Body of pancreas (tissue), 4 donors: ENCODE measurements at regions not wholly inside any gene's neighbourhood (a gene's known extent, or its start where the extent isn't known, plus 50 kb on each side); places are given as distances from the start of the nearest gene placed in this dataset.

ENCODE experiments used
- ATAC-seq: fragments of 150-250 bp; one replicate; pipeline ENCODE4 v1.9.1; 2016
- DNase-seq, 4 donors: peaks; one replicate each; pipeline ENCODE4 v3.0.0-alpha.2; 2019
- H3K27ac ChIP-seq, 4 donors: fragments of 200-600 bp; sonication (generic); 1 replicate in 3 of 4; 2 replicates in 1 of 4; pipeline versions ENCODE4 v1.5.1 to v1.6.1; 2016 to 2019; ENCODE audit warnings: mild to moderate bottlenecking in 1 of 4, mixed read lengths in 1 of 4, moderate library complexity in 1 of 4
- H3K27me3 ChIP-seq, 2 donors: fragments of 200-600 bp; sonication (generic); one replicate each; pipeline ENCODE4 v1.6.0; 2016; ENCODE audit warnings: mild to moderate bottlenecking in 1 of 2
- H3K36me3 ChIP-seq, 2 donors: fragments of 200-600 bp; sonication (generic); replicated peaks in 1 of 2; 2 replicates each; pipeline ENCODE4 v1.5.1; 2016; ENCODE audit warnings: low read depth in 2 of 2; ENCODE audit not compliant: insufficient read depth in 1 of 2
- H3K4me1 ChIP-seq: fragments of 200-600 bp; sonication (generic); one replicate; pipeline ENCODE4 v1.6.0; 2016
- H3K4me3 ChIP-seq, 2 donors: fragments of 200-600 bp; sonication (generic); 1 replicate in 1 of 2; 2 replicates in 1 of 2; pipeline ENCODE4 v1.5.1; 2016 to 2019
- H3K9me3 ChIP-seq, 3 donors: fragments of 200-600 bp; sonication (generic); 1 replicate in 2 of 3; 2 replicates in 1 of 3; pipeline ENCODE4 v1.5.1; 2016
- CTCF ChIP-seq, 7 experiments: fragments of 450-650 bp in 4 of 7; fragments of 200-600 bp in 3 of 7; sonication (generic) in 3 of 7; IDR thresholded peaks; one replicate each; pipeline ENCODE4 v1.5.1; 2016 to 2019; ENCODE audit warnings: antibody characterized with exemption in 7 of 7
- POLR2A ChIP-seq, 3 donors: fragments of 450-650 bp; IDR thresholded peaks; one replicate each; pipeline ENCODE4 v1.6.1; 2016; ENCODE audit warnings: antibody characterized with exemption in 3 of 3, mild to moderate bottlenecking in 2 of 3
- WGBS, 2 donors: methylation state at CpG; one replicate each; pipeline ENCODE4 v1.1.5; 2017; 5-methylcytosine and 5-hydroxymethylcytosine counted together
- intact Hi-C: fragments of 100-400 bp; cut with DNase I; formaldehyde crosslinking; loops from one replicate; pipeline ENCODE4 v1.15.1; 2023

DNA sequence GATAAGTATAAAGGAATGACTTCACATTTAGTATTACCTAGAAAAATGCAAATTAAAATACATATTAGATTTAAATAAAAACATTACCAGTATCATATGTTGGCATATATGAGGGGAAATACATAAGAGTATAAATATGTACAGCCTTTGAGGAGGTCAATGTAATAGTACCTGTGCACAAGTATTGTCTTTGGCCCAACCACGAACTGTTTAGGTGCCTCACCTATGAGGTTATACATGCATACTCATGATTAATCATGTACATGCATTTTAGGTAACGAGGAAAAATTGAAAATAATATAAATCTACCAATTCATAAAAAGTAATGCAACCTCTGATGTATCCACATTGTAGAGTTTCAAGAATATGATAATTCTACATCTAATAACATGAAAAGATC, 909.8 kb downstream of the METTL15 start:
- H3K4me1 ChIP-seq: no peaks in the 10 kb centered on the region
- 80 to 88% methylated on average over 2 of the region's 2 CpGs for WGBS, 2 donors
- H3K4me3 ChIP-seq: no peak overlapping the region
- no peak overlapping the region for H3K27ac ChIP-seq
- H3K9me3 ChIP-seq: no peaks in the 10 kb centered on the region
- H3K36me3 ChIP-seq: no peaks in the 10 kb centered on the region
- no peak for TF ChIP-seq POLR2A (IDR thresholded peaks at IDR 0.05)
- no peak for TF ChIP-seq CTCF (IDR thresholded peaks at IDR 0.05)
- intact Hi-C loops: no loop called here
- ATAC-seq: no peak
- DNase-seq: no peak
- no peaks in the 10 kb centered on the region for H3K27me3 ChIP-seq

GRCh38 chr11:29012507-29012906, 904.3 kb downstream of the METTL15 start:
- no peak for TF ChIP-seq CTCF (IDR thresholded peaks at IDR 0.05)
- TF ChIP-seq POLR2A (IDR thresholded peaks at IDR 0.05): no peak
- H3K4me1 ChIP-seq: no peaks in the 10 kb centered on the region

DNA sequence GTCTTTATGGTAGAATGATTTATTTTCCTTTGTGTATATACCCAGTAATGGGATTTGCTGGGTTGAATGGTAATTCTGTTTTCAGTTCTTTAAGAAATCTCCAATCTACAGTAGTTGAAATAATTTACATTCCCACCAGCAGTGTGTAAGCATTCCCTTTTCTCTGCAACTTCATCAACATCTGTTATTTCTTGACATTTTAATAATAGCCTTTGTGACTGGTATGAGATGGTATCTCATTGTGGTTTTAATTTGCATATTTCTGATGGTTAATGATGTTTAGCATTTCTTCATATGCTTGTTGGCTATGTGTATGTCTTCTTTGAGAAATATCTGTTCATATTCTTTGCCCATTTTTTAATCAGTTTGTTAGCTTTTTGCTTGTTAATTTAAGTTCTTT, 901.2 kb downstream of the METTL15 start:
- H3K9me3 ChIP-seq: no peaks in the 10 kb centered on the region
- no peaks in the 10 kb centered on the region for H3K4me1 ChIP-seq
- no peak overlapping the region for H3K27ac ChIP-seq
- ATAC-seq (no peak), DNase-seq (no peak)
- intact Hi-C loops: no loop called here
- H3K27me3 ChIP-seq: no peaks in the 10 kb centered on the region
- TF ChIP-seq CTCF (IDR thresholded peaks at IDR 0.05) (no peak), POLR2A (IDR thresholded peaks at IDR 0.05) (no peak)
- H3K36me3 ChIP-seq: no peaks in the 10 kb centered on the region
- no peak overlapping the region for H3K4me3 ChIP-seq

More at GRCh38 chr11:29012507-29012906, 904.3 kb downstream of the METTL15 start:
- intact Hi-C loops: no loop called here
- Histone ChIP-seq H3K27me3 (no peaks in the 10 kb centered on the region), H3K4me3 (no peak overlapping the region), H3K9me3 (no peaks in the 10 kb centered on the region), H3K36me3 (no peaks in the 10 kb centered on the region), H3K27ac (no peak overlapping the region)
- 24 to 26% methylated on average over 2 of the region's 2 CpGs for WGBS, 2 donors
- ATAC-seq (no peak), DNase-seq (no peak)

DNA sequence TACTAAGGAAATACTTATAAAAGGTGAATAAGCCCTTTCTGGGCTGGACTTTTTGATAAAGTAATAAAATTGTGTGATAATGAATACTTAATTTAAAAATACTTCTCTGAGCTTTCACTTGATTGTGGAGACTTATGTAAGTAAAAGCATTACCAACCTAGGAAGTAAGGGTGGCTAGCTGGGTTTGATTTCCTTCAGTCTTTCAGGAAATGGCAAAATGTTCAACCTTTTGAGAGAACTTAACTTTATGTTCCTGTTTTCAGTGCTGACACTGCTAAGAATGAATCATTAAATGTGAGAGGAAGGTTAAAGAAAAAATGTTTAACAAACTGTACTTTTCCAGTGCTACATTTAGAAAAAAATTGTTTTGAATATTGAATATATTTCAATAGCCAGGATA, 900.3 kb downstream of the METTL15 start:
- Histone ChIP-seq H3K4me1 (no peaks in the 10 kb centered on the region), H3K27me3 (no peaks in the 10 kb centered on the region), H3K9me3 (no peaks in the 10 kb centered on the region), H3K27ac (no peak overlapping the region), H3K4me3 (no peak overlapping the region), H3K36me3 (no peaks in the 10 kb centered on the region)
- no peak for ATAC-seq
- no peak for DNase-seq
- TF ChIP-seq POLR2A (IDR thresholded peaks at IDR 0.05) (no peak), CTCF (IDR thresholded peaks at IDR 0.05) (no peak)
- intact Hi-C loops: no loop called here

DNA sequence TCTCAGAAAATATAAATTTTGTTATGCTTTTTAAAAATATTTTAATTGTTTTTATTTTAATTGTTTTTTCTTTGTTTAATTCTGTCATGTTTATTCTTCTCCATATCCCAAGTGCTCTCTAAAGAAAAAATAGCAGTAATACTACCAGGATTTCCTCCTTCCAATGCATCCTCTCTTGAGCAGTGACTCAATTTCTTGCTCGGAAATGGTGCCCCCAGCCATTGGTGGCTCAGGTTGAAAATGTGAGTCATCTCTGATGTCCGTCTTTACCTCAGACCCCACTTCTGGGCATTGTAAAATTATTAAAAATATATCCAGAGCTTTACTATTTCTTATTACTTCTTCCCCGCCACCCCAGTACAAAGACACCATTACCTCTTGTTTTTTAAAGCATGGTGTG, 898.5 kb downstream of the METTL15 start:
- no peaks in the 10 kb centered on the region for H3K4me1 ChIP-seq
- no peaks in the 10 kb centered on the region for H3K9me3 ChIP-seq
- no peak overlapping the region for H3K27ac ChIP-seq
- no peak for ATAC-seq
- intact Hi-C loops: no loop called here
- DNase-seq: no peak
- no peak overlapping the region for H3K4me3 ChIP-seq
- H3K27me3 ChIP-seq: no peaks in the 10 kb centered on the region
- TF ChIP-seq CTCF (IDR thresholded peaks at IDR 0.05) (no peak), POLR2A (IDR thresholded peaks at IDR 0.05) (no peak)
- WGBS, 2 donors: 83 to 90% methylated on average over 3 of the region's 3 CpGs
- H3K36me3 ChIP-seq: no peaks in the 10 kb centered on the region
